ENCODE measurements at regions not wholly inside any gene's neighbourhood (a gene's known extent, or its start where the extent isn't known, plus 50 kb on each side); places are given as distances from the start of the nearest gene placed in this dataset.
"Not testable (repeated sequence)": the region's sequence is repeated elsewhere in the genome, so short reads cannot be mapped to it uniquely, and the experiment has no call there.

DNA sequence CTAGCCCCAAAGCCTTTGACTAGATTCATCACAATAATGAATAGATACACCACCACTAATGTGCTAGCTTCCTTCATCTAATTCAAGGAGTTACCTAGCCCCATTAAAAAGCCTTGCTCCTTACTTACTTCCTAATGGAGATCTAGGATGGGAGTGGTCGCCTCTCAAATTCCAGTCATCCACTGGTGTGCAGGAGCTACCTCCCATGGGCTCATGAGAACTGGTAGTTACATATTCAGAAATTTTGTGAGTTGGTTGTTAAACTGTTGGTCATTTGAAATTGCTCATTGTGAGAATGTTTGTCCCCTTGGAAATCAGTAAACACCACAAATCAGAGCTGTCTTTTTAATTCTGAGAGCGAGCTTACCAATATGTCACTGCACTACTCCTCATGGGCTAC is 91.7 kb upstream of the GDNF start:
- Histone ChIP-seq H3K27ac (ENCODE audit: low read depth, low read length, poor library complexity, severe bottlenecking) (no peak overlapping the region), H3K9me2 (ENCODE audit: insufficient read depth, low read length) (no peaks in the 10 kb centered on the region), H3K36me3 (ENCODE audit: insufficient read depth, low read length) (no peaks in the 10 kb centered on the region), H4K20me1 (ENCODE audit: insufficient read depth, low read length) (no peaks in the 10 kb centered on the region), H3K4me1 (ENCODE audit: insufficient read depth, low read length, poor library complexity, severe bottlenecking) (no peaks in the 10 kb centered on the region), H3K4me3 (ENCODE audit: low read depth, low read length, poor library complexity, severe bottlenecking) (no peak overlapping the region), H3K9me3 (ENCODE audit: low read length) (no peaks in the 10 kb centered on the region), H3K4me2 (ENCODE audit: low read length) (no peak overlapping the region), H3K79me2 (ENCODE audit: insufficient read depth, low read depth, low read length) (no peaks in the 10 kb centered on the region), H2AFZ (ENCODE audit: low read length) (no peak overlapping the region)
- no TSS peak for BruUV-seq (replicated peaks)
- TF ChIP-seq, protein P1, sequence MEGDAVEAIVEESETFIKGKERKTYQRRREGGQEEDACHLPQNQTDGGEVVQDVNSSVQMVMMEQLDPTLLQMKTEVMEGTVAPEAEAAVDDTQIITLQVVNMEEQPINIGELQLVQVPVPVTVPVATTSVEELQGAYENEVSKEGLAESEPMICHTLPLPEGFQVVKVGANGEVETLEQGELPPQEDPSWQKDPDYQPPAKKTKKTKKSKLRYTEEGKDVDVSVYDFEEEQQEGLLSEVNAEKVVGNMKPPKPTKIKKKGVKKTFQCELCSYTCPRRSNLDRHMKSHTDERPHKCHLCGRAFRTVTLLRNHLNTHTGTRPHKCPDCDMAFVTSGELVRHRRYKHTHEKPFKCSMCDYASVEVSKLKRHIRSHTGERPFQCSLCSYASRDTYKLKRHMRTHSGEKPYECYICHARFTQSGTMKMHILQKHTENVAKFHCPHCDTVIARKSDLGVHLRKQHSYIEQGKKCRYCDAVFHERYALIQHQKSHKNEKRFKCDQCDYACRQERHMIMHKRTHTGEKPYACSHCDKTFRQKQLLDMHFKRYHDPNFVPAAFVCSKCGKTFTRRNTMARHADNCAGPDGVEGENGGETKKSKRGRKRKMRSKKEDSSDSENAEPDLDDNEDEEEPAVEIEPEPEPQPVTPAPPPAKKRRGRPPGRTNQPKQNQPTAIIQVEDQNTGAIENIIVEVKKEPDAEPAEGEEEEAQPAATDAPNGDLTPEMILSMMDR (conservative IDR thresholded peaks at IDR 0.05; ENCODE audit: low read length), result no peak
- TF ChIP-seq EZH2phosphoT487 (IDR thresholded peaks at IDR 0.05; ENCODE audit: borderline replicate concordance, low read depth, low read length), result no peak
- DNase-seq (ENCODE audit: low spot score), result no peak
- POLR2A ChIA-PET, result no interaction called here
- CTCF ChIA-PET (ENCODE audit: unreplicated experiment), result no interaction called here
- intact Hi-C loops (cut with micrococcal nuclease; ENCODE audit: unreplicated experiment), result no loop called here

DNA sequence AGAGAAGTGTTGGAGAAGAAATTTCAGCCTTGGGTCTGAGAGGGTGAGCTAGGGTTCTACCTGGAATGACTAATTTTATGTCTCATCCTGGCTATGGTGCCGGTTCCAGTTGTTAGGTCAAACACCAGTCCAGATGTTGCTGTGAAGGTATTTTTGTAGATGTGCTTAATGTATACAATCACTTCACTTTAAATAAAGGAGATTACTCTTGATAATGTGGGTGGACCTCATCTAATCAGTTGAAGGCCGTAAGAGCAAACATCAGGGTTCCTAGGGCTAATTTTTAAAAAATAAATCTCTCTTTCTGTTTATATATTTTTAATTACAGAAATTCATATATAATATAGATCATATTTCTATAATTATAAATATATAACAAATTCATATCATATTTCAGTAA is 90.5 kb upstream of the GDNF start:
- Histone ChIP-seq H3K4me3 (ENCODE audit: low read depth, low read length, poor library complexity, severe bottlenecking) (no peak overlapping the region), H3K27ac (ENCODE audit: low read depth, low read length, poor library complexity, severe bottlenecking) (no peak overlapping the region), H3K9me2 (ENCODE audit: insufficient read depth, low read length) (no peaks in the 10 kb centered on the region), H4K20me1 (ENCODE audit: insufficient read depth, low read length) (no peaks in the 10 kb centered on the region), H3K4me1 (ENCODE audit: insufficient read depth, low read length, poor library complexity, severe bottlenecking) (no peaks in the 10 kb centered on the region), H3K79me2 (ENCODE audit: insufficient read depth, low read depth, low read length) (no peaks in the 10 kb centered on the region), H2AFZ (ENCODE audit: low read length) (no peak overlapping the region), H3K9me3 (ENCODE audit: low read length) (no peaks in the 10 kb centered on the region), H3K36me3 (ENCODE audit: insufficient read depth, low read length) (no peaks in the 10 kb centered on the region), H3K4me2 (ENCODE audit: low read length) (no peak overlapping the region)
- ChIA-PET POLR2A (interaction anchor here (0.6 kb wide), 1 partner anchor 88 kb away, joined by 6 read pairs; no protein-coding TSS in a partner anchor), CTCF (ENCODE audit: unreplicated experiment) (no interaction called here)
- TF ChIP-seq, protein P1 (conservative IDR thresholded peaks at IDR 0.05; ENCODE audit: low read length), result no peak
- TF ChIP-seq EZH2phosphoT487 (IDR thresholded peaks at IDR 0.05; ENCODE audit: borderline replicate concordance, low read depth, low read length), result no peak
- intact Hi-C loops (cut with micrococcal nuclease; ENCODE audit: unreplicated experiment), result no loop called here
- DNase-seq (ENCODE audit: low spot score), result no peak
- BruUV-seq (replicated peaks), result no TSS peak

DNA sequence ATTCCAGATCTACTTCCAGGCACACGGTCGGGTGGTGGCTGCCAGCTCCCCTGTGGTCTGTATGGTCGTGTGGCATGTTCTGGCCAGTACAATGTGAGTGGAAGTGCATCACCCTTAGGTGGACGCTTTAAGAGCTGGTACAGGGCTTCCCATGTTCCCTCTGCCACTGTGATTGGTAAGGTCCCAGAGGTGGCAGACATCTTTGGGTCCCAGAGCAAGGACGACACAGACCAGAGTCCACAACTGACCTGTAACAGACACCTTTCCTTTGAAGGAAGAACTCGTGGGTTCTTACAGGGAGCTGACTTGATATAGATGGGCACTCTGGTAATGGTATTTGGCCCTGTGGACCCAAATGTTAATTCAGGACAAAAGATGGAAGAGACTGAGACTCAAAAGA is 90.0 kb upstream of the GDNF start:
- no peaks in the 10 kb centered on the region for H3K79me2 ChIP-seq (ENCODE audit: insufficient read depth, low read depth, low read length)
- no peaks in the 10 kb centered on the region for H3K4me1 ChIP-seq (ENCODE audit: insufficient read depth, low read length, poor library complexity, severe bottlenecking)

DNA sequence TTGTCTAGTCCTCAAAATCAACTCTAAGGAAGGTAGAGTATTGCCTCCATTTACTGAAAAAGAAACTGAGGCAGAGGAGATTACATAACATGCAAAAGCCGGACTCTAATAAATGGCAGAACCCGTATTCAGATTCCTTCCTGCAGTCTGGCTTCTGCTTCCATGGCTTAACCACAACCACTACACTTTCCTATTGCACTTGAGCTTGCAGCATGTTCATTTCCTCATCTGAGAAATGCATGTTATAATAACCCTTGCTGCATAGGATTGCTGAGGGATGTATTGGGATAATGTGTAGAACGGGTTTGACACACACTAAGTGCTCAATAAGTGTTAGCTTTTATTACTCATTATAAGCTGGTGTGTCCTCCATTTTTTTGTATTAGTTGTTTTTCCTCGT is 87.9 kb upstream of the GDNF start:
- POLR2A ChIA-PET; H4K20me1 ChIP-seq (ENCODE audit: insufficient read depth, low read length); H2AFZ ChIP-seq (ENCODE audit: low read length); H3K9me3 ChIP-seq (ENCODE audit: low read length); H3K9me2 ChIP-seq (ENCODE audit: insufficient read depth, low read length); DNase-seq (ENCODE audit: low spot score); H3K79me2 ChIP-seq (ENCODE audit: insufficient read depth, low read depth, low read length); H3K4me1 ChIP-seq (ENCODE audit: insufficient read depth, low read length, poor library complexity, severe bottlenecking); BruUV-seq (replicated peaks); H3K27ac ChIP-seq (ENCODE audit: low read depth, low read length, poor library complexity, severe bottlenecking); intact Hi-C loops (cut with micrococcal nuclease; ENCODE audit: unreplicated experiment); H3K36me3 ChIP-seq (ENCODE audit: insufficient read depth, low read length); CTCF ChIA-PET (ENCODE audit: unreplicated experiment); H3K4me2 ChIP-seq (ENCODE audit: low read length); H3K4me3 ChIP-seq (ENCODE audit: low read depth, low read length, poor library complexity, severe bottlenecking): not testable (repeated sequence)

More for the DNA sequence above, 90.0 kb upstream of the GDNF start:
- DNase-seq (ENCODE audit: low spot score), result no peak
- no peak overlapping the region for H2AFZ ChIP-seq (ENCODE audit: low read length)
- H3K9me2 ChIP-seq (ENCODE audit: insufficient read depth, low read length), result no peaks in the 10 kb centered on the region
- BruUV-seq (replicated peaks), result no TSS peak
- TF ChIP-seq, protein P1 (conservative IDR thresholded peaks at IDR 0.05; ENCODE audit: low read length), result no peak
- TF ChIP-seq EZH2phosphoT487 (IDR thresholded peaks at IDR 0.05; ENCODE audit: borderline replicate concordance, low read depth, low read length), result no peak
- no peaks in the 10 kb centered on the region for H4K20me1 ChIP-seq (ENCODE audit: insufficient read depth, low read length)
- intact Hi-C loops (cut with micrococcal nuclease; ENCODE audit: unreplicated experiment), result no loop called here
- CTCF ChIA-PET (ENCODE audit: unreplicated experiment), result no interaction called here
- H3K4me2 ChIP-seq (ENCODE audit: low read length), result no peak overlapping the region
- POLR2A ChIA-PET, result interaction anchor here (0.6 kb wide), 1 partner anchor 87 kb away, joined by 6 read pairs; no protein-coding TSS in a partner anchor
- no peaks in the 10 kb centered on the region for H3K9me3 ChIP-seq (ENCODE audit: low read length)
- H3K4me3 ChIP-seq (ENCODE audit: low read depth, low read length, poor library complexity, severe bottlenecking), result no peak overlapping the region
- no peaks in the 10 kb centered on the region for H3K36me3 ChIP-seq (ENCODE audit: insufficient read depth, low read length)
- H3K27ac ChIP-seq (ENCODE audit: low read depth, low read length, poor library complexity, severe bottlenecking), result no peak overlapping the region

Measured in OCI-LY7 (cell line).